Gastrocnemius medialis (tissue), 4 donors: ENCODE measurements at regions not wholly inside any gene's neighbourhood (a gene's known extent, or its start where the extent isn't known, plus 50 kb on each side); places are given as distances from the start of the nearest gene placed in this dataset.

Source experiments
- ATAC-seq, 2 donors: fragments of 150-250 bp; one replicate each; pipeline ENCODE4 v1.9.1; 2016
- DNase-seq, 2 donors: peaks; one replicate each; pipeline ENCODE4 v3.0.0-alpha.2; 2019
- H3K27ac ChIP-seq, 4 donors: fragments of 200-600 bp; sonication (generic); 1 replicate in 1 of 4; 2 replicates in 3 of 4; pipeline ENCODE4 v1.5.1; 2016 to 2018; ENCODE audit warnings: mild to moderate bottlenecking in 2 of 4, moderate library complexity in 1 of 4
- H3K27me3 ChIP-seq, 3 donors: fragments of 200-600 bp; sonication (generic) in 2 of 3; 1 replicate in 1 of 3; 2 replicates in 2 of 3; pipeline versions ENCODE4 v1.5.1 to v1.6.0; 2016 to 2019; ENCODE audit warnings: mild to moderate bottlenecking in 1 of 3, moderate library complexity in 1 of 3
- H3K36me3 ChIP-seq, 2 donors: fragments of 200-600 bp; sonication (generic) in 1 of 2; one replicate each; pipeline ENCODE4 v1.5.1; 2017 to 2018
- H3K4me1 ChIP-seq, 2 donors: fragments of 200-600 bp; sonication (generic) in 1 of 2; one replicate each; pipeline ENCODE4 v1.5.1; 2016 to 2017; ENCODE audit warnings: mild to moderate bottlenecking in 2 of 2
- H3K4me3 ChIP-seq, 4 donors: fragments of 200-600 bp; sonication (generic) in 3 of 4; 1 replicate in 1 of 4; 2 replicates in 3 of 4; pipeline ENCODE4 v1.5.1; 2016 to 2019; ENCODE audit warnings: mild to moderate bottlenecking in 2 of 4
- H3K9me3 ChIP-seq, 3 donors: fragments of 200-600 bp; sonication (generic) in 2 of 3; 1 replicate in 1 of 3; 2 replicates in 2 of 3; pipeline ENCODE4 v1.5.1; 2016 to 2019
- POLR2A ChIP-seq, 2 donors: fragments of 450-650 bp; IDR thresholded peaks; one replicate each; pipeline ENCODE4 v1.6.1; 2017; ENCODE audit warnings: antibody characterized with exemption in 2 of 2, mild to moderate bottlenecking in 2 of 2, moderate library complexity in 2 of 2
- in situ Hi-C, 4 donors: fragments of 200-750 bp; cut with MboI; loops; one replicate each; pipeline versions ENCODE4 v1.15.0 to v1.8.0; 2017; ENCODE audit warnings: low sequenced_read_pairs in 4 of 4
- intact Hi-C: fragments of 100-400 bp; cut with DNase I; formaldehyde crosslinking; loops from one replicate; pipeline ENCODE4 v1.15.1; 2023; ENCODE audit warnings: low total_unique reads
- TF ChIP-seq, protein P1 (sequence below), 5 experiments: fragments of 450-650 bp in 3 of 5; fragments of 200-600 bp in 2 of 5; sonication (generic) in 2 of 5; IDR thresholded peaks in 4 of 5; conservative IDR thresholded peaks in 1 of 5; 1 replicate in 4 of 5; 2 replicates in 1 of 5; pipeline ENCODE4 v1.5.1; 2016 to 2019; ENCODE audit warnings: antibody characterized with exemption in 5 of 5, mild to moderate bottlenecking in 3 of 5, moderate library complexity in 3 of 5

- Histone ChIP-seq H3K9me3 (no peaks in the 10 kb centered on the region), H3K4me3 (no peak overlapping the region), H3K4me1 (no peaks in the 10 kb centered on the region), H3K36me3 (no peaks in the 10 kb centered on the region), H3K27ac (no peak overlapping the region), H3K27me3 (peaks cover 0 to 8% (median 0%) of the 10 kb centered on the region in 3 donors)
- ATAC-seq (no peak), DNase-seq (no peak)
- TF ChIP-seq, protein P1, sequence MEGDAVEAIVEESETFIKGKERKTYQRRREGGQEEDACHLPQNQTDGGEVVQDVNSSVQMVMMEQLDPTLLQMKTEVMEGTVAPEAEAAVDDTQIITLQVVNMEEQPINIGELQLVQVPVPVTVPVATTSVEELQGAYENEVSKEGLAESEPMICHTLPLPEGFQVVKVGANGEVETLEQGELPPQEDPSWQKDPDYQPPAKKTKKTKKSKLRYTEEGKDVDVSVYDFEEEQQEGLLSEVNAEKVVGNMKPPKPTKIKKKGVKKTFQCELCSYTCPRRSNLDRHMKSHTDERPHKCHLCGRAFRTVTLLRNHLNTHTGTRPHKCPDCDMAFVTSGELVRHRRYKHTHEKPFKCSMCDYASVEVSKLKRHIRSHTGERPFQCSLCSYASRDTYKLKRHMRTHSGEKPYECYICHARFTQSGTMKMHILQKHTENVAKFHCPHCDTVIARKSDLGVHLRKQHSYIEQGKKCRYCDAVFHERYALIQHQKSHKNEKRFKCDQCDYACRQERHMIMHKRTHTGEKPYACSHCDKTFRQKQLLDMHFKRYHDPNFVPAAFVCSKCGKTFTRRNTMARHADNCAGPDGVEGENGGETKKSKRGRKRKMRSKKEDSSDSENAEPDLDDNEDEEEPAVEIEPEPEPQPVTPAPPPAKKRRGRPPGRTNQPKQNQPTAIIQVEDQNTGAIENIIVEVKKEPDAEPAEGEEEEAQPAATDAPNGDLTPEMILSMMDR (IDR thresholded peaks at IDR 0.05 in 4 of 5, conservative IDR thresholded peaks at IDR 0.05 in 1 of 5), result no peak
- TF ChIP-seq POLR2A (IDR thresholded peaks at IDR 0.05), result no peak
- intact Hi-C loops (no loop called here), in situ Hi-C loops (loop anchor here in 2 of 4 donors (10.0 to 25.0 kb wide), 3 partner anchors 979 to 1604 kb away; partner anchors contain the start of gene HS3ST3B1 (in 1 of the 2))
Measured at GRCh38 chr17:13333661-13334060, 268.1 kb downstream of the HS3ST3A1 start.

DNA sequence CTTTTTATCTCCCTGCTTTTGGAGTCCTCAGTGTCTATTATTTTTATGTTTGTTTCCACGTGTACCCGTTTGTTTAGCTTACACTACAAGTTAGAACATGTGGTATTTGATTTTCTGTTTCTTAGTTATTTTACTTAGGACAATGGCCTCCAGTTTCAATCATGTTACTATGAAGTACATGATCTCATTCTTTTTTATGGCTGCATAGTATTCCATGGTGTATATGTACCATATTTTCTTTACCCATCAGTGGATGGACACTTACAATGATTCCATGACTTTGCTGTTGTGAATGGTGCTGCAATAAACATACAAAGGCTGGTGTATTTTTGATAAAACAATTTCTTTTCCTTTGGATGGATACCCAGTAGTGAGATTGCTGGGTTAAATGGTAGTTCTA, 269.5 kb downstream of the HS3ST3A1 start:
- no peak for ATAC-seq
- no peak overlapping the region for H3K4me3 ChIP-seq
- no peak overlapping the region for H3K27ac ChIP-seq
- TF ChIP-seq POLR2A (IDR thresholded peaks at IDR 0.05), result no peak
- TF ChIP-seq, protein P1 (IDR thresholded peaks at IDR 0.05 in 4 of 5, conservative IDR thresholded peaks at IDR 0.05 in 1 of 5), result no peak
- no peaks in the 10 kb centered on the region for H3K4me1 ChIP-seq
- no peak for DNase-seq
- in situ Hi-C loops (loop anchor here in 2 of 4 donors (10.0 to 25.0 kb wide), 3 partner anchors 980 to 1605 kb away; partner anchors contain the start of gene HS3ST3B1 (in 1 of the 2)), intact Hi-C loops (no loop called here)
- H3K36me3 ChIP-seq, result no peaks in the 10 kb centered on the region
- peaks cover 0 to 4% (median 0%) of the 10 kb centered on the region in 3 donors for H3K27me3 ChIP-seq
- H3K9me3 ChIP-seq, result no peaks in the 10 kb centered on the region

- DNase-seq (no peak), ATAC-seq (no peak)
- TF ChIP-seq POLR2A (IDR thresholded peaks at IDR 0.05), result no peak
- TF ChIP-seq, protein P1 (IDR thresholded peaks at IDR 0.05 in 4 of 5, conservative IDR thresholded peaks at IDR 0.05 in 1 of 5), result no peak
- Histone ChIP-seq H3K4me3 (no peak overlapping the region), H3K36me3 (no peaks in the 10 kb centered on the region), H3K27me3 (no peaks in the 10 kb centered on the region), H3K27ac (no peak overlapping the region), H3K9me3 (no peaks in the 10 kb centered on the region), H3K4me1 (no peaks in the 10 kb centered on the region)
- in situ Hi-C loops, result loop anchor here in 1 of 4 donors (25.0 kb wide), 2 partner anchors 983 to 1608 kb away; partner anchors contain the start of gene HS3ST3B1
- intact Hi-C loops, result no loop called here
Measured at GRCh38 chr17:13329421-13329820, 272.3 kb downstream of the HS3ST3A1 start.

DNA sequence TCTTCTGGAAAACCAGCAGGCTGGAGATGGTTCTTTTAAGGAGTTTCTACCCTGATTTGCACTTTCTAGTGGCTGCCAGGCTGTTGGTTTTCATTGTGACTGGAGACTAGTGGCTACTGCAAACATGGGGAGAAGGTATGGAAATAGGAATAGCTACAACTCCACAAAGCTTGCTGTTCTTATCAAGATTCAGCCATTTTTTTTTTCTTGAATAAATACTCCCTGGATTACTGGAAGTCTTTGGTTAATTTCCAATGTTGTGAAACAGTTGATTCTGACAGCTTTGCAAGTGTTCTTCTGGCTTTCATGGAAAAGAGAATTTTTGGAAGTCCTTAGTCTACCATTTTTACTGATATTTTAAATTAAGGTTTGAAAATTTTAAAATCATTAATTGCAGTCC, 277.7 kb downstream of the HS3ST3A1 start:
- intact Hi-C loops, result no loop called here
- Histone ChIP-seq H3K27me3 (no peaks in the 10 kb centered on the region), H3K4me3 (no peak overlapping the region), H3K27ac (no peak overlapping the region), H3K36me3 (no peaks in the 10 kb centered on the region), H3K9me3 (no peaks in the 10 kb centered on the region), H3K4me1 (no peaks in the 10 kb centered on the region)
- in situ Hi-C loops, result loop anchor here in 1 of 4 donors (25.0 kb wide), 1 partner anchor 88 kb away; no protein-coding TSS in a partner anchor
- ATAC-seq (no peak), DNase-seq (no peak)
- TF ChIP-seq, protein P1 (IDR thresholded peaks at IDR 0.05 in 4 of 5, conservative IDR thresholded peaks at IDR 0.05 in 1 of 5), result no peak
- TF ChIP-seq POLR2A (IDR thresholded peaks at IDR 0.05), result no peak
